Keratinocyte (primary cell): ENCODE measurements at regions not wholly inside any gene's neighbourhood (a gene's known extent, or its start where the extent isn't known, plus 50 kb on each side); places are given as distances from the start of the nearest gene placed in this dataset.

ENCODE experiments used
- EZH2 ChIP-seq: IDR thresholded peaks from one replicate; pipeline ENCODE4 v1.6.1; 2012; ENCODE audit warnings: inconsistent platforms, mild to moderate bottlenecking, low read length, moderate library complexity
- TF ChIP-seq, protein P1 (sequence below), 3 experiments: IDR thresholded peaks in 1 of 3; conservative IDR thresholded peaks in 1 of 3; optimal IDR thresholded peaks in 1 of 3; 2 replicates in 2 of 3; 3 replicates in 1 of 3; pipeline versions ENCODE3 to v1.5.1; 2011; ENCODE audit warnings: low read length in 3 of 3, mild to moderate bottlenecking in 3 of 3, moderate library complexity in 2 of 3, control low read depth in 1 of 3, inconsistent platforms in 1 of 3; ENCODE audit not compliant: insufficient read depth in 2 of 3; ENCODE audit errors: extremely low read depth in 1 of 3

DNA sequence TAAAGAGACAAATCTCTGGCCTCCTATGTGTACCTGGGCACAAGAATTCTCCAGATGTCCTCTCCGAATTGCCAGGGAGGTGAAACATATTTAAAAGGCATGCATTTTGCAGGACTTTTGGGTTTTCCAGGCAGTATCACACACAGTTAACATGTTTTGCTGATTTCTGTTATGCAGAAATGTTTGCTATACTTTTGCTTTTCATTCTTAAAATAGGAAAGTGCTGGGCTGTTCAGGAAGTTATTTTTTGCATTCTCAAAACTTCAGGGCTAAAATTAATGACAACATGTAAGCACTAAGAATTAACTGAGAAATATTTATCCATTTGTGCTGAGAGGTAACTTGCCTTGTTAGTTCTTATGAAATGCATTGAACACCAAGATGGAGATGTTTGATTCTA lies 390.7 kb upstream of the CTSO start:
- TF ChIP-seq, protein P1, sequence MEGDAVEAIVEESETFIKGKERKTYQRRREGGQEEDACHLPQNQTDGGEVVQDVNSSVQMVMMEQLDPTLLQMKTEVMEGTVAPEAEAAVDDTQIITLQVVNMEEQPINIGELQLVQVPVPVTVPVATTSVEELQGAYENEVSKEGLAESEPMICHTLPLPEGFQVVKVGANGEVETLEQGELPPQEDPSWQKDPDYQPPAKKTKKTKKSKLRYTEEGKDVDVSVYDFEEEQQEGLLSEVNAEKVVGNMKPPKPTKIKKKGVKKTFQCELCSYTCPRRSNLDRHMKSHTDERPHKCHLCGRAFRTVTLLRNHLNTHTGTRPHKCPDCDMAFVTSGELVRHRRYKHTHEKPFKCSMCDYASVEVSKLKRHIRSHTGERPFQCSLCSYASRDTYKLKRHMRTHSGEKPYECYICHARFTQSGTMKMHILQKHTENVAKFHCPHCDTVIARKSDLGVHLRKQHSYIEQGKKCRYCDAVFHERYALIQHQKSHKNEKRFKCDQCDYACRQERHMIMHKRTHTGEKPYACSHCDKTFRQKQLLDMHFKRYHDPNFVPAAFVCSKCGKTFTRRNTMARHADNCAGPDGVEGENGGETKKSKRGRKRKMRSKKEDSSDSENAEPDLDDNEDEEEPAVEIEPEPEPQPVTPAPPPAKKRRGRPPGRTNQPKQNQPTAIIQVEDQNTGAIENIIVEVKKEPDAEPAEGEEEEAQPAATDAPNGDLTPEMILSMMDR (optimal IDR thresholded peaks at IDR 0.05 in 1 of 3, IDR thresholded peaks at IDR 0.05 in 1 of 3, conservative IDR thresholded peaks at IDR 0.05 in 1 of 3; ENCODE audit: extremely low read depth in 1 of 3, insufficient read depth in 2 of 3, low read length in 3 of 3), result no peak
- no peak for TF ChIP-seq EZH2
